ENCODE measurements at regions not wholly inside any gene's neighbourhood (a gene's known extent, or its start where the extent isn't known, plus 50 kb on each side); places are given as distances from the start of the nearest gene placed in this dataset.

DNA sequence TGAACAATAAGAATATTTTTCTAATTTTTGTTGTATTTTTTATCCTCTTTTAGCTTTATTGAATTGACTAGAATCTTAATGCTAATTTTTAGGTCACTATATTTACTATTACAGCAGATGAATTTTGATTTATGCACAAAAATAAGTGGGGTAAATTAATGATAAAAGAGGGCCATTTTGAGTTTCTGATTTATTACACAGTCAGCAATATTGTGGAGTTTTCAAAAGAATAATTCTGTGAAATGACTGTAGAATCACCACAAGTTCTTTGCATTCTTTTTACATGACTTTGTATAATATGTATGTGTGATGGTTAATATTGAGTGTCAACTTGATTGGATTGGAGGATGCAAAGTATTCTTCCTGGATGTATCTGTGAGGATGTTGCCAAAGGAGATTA lies 812.4 kb upstream of the DPPA4 start:
- no peak for TF ChIP-seq POLR2A (IDR thresholded peaks at IDR 0.05; ENCODE audit: low read length)
- no peak for TF ChIP-seq GATA1 (IDR thresholded peaks at IDR 0.05; ENCODE audit: low read depth, low read length)

All from erythroblast (primary cell).